ENCODE measurements at regions not wholly inside any gene's neighbourhood (a gene's known extent, or its start where the extent isn't known, plus 50 kb on each side); places are given as distances from the start of the nearest gene placed in this dataset.

GRCh38 chr7:94810496-94810895 is 96.9 kb upstream of the PPP1R9A start:
- no peak overlapping the region for H3K27ac ChIP-seq
- DNase-seq (no peak), ATAC-seq (no peak)
- no peaks in the 10 kb centered on the region for H3K27me3 ChIP-seq
- intact Hi-C loops (cut with DNase I; ENCODE audit: low total_unique reads), result no loop called here
- TF ChIP-seq POLR2A (IDR thresholded peaks at IDR 0.05) (no peak), CTCF (IDR thresholded peaks at IDR 0.05 in 4 of 5, conservative IDR thresholded peaks at IDR 0.05 in 1 of 5) (no peak)
- no peak overlapping the region for H3K4me3 ChIP-seq
- in situ Hi-C loops (cut with MboI; ENCODE audit: low sequenced_read_pairs in 4 of 4), result no loop called here
- no peaks in the 10 kb centered on the region for H3K36me3 ChIP-seq
- no peaks in the 10 kb centered on the region for H3K4me1 ChIP-seq
- H3K9me3 ChIP-seq, result no peaks in the 10 kb centered on the region

- TF ChIP-seq CTCF (IDR thresholded peaks at IDR 0.05 in 4 of 5, conservative IDR thresholded peaks at IDR 0.05 in 1 of 5) (no peak), POLR2A (IDR thresholded peaks at IDR 0.05) (no peak)
- intact Hi-C loops (cut with DNase I; ENCODE audit: low total_unique reads), result no loop called here
- no peaks in the 10 kb centered on the region for H3K4me1 ChIP-seq
- no peaks in the 10 kb centered on the region for H3K9me3 ChIP-seq
- no peaks in the 10 kb centered on the region for H3K36me3 ChIP-seq
- in situ Hi-C loops (cut with MboI; ENCODE audit: low sequenced_read_pairs in 4 of 4), result no loop called here
- ATAC-seq (no peak), DNase-seq (no peak)
- no peaks in the 10 kb centered on the region for H3K27me3 ChIP-seq
- no peak overlapping the region for H3K4me3 ChIP-seq
- H3K27ac ChIP-seq, result no peak overlapping the region
These were observed 93.5 kb upstream of the PPP1R9A start for GRCh38 chr7:94813917-94814316.

- no peak for ATAC-seq
- TF ChIP-seq POLR2A (IDR thresholded peaks at IDR 0.05), result no peak
- no peak for TF ChIP-seq CTCF (IDR thresholded peaks at IDR 0.05 in 4 of 5, conservative IDR thresholded peaks at IDR 0.05 in 1 of 5)
- in situ Hi-C loops (cut with MboI; ENCODE audit: low sequenced_read_pairs in 4 of 4), result no loop called here
These were observed 83.4 kb upstream of the PPP1R9A start for GRCh38 chr7:94823947-94824346.

GRCh38 chr7:94829987-94830386 is 77.4 kb upstream of the PPP1R9A start:
- intact Hi-C loops (cut with DNase I; ENCODE audit: low total_unique reads), result no loop called here
- no peak for ATAC-seq
- Histone ChIP-seq H3K27me3 (no peaks in the 10 kb centered on the region), H3K9me3 (no peaks in the 10 kb centered on the region), H3K4me1 (no peaks in the 10 kb centered on the region), H3K4me3 (no peak overlapping the region), H3K36me3 (no peaks in the 10 kb centered on the region), H3K27ac (no peak overlapping the region)
- TF ChIP-seq CTCF (IDR thresholded peaks at IDR 0.05 in 4 of 5, conservative IDR thresholded peaks at IDR 0.05 in 1 of 5) (no peak), POLR2A (IDR thresholded peaks at IDR 0.05) (no peak)
- in situ Hi-C loops (cut with MboI; ENCODE audit: low sequenced_read_pairs in 4 of 4), result no loop called here
- no peak for DNase-seq

More at GRCh38 chr7:94823947-94824346, 83.4 kb upstream of the PPP1R9A start:
- Histone ChIP-seq H3K9me3 (no peaks in the 10 kb centered on the region), H3K4me1 (no peaks in the 10 kb centered on the region), H3K36me3 (no peaks in the 10 kb centered on the region), H3K27ac (no peak overlapping the region), H3K4me3 (no peak overlapping the region), H3K27me3 (no peaks in the 10 kb centered on the region)
- intact Hi-C loops (cut with DNase I; ENCODE audit: low total_unique reads), result no loop called here
- no peak for DNase-seq

GRCh38 chr7:94832051-94832450 is 75.3 kb upstream of the PPP1R9A start:
- no peaks in the 10 kb centered on the region for H3K36me3 ChIP-seq
- H3K4me1 ChIP-seq, result no peaks in the 10 kb centered on the region
- intact Hi-C loops (cut with DNase I; ENCODE audit: low total_unique reads) (no loop called here), in situ Hi-C loops (cut with MboI; ENCODE audit: low sequenced_read_pairs in 4 of 4) (no loop called here)
- H3K27me3 ChIP-seq, result no peaks in the 10 kb centered on the region
- H3K9me3 ChIP-seq, result peaks cover 0 to 4% (median 0%) of the 10 kb centered on the region in 3 donors
- no peak for ATAC-seq
- TF ChIP-seq CTCF (IDR thresholded peaks at IDR 0.05 in 4 of 5, conservative IDR thresholded peaks at IDR 0.05 in 1 of 5) (no peak), POLR2A (IDR thresholded peaks at IDR 0.05) (no peak)
- H3K27ac ChIP-seq, result no peak overlapping the region
- H3K4me3 ChIP-seq, result no peak overlapping the region
- no peak for DNase-seq

All from gastrocnemius medialis (tissue), 4 donors.